Vagina (tissue), 2 donors: ENCODE measurements at regions not wholly inside any gene's neighbourhood (a gene's known extent, or its start where the extent isn't known, plus 50 kb on each side); places are given as distances from the start of the nearest gene placed in this dataset.

Experiments used
- CTCF ChIP-seq, 3 experiments: fragments of 450-650 bp in 2 of 3; fragments of 200-600 bp in 1 of 3; sonication (generic) in 1 of 3; IDR thresholded peaks; one replicate each; pipeline ENCODE4 v1.5.1; 2017 to 2019; ENCODE audit warnings: antibody characterized with exemption in 3 of 3, mild to moderate bottlenecking in 2 of 3, moderate library complexity in 2 of 3
- POLR2A ChIP-seq, 2 donors: fragments of 450-650 bp; IDR thresholded peaks; one replicate each; pipeline ENCODE4 v1.6.1; 2017; ENCODE audit warnings: antibody characterized with exemption in 2 of 2, mild to moderate bottlenecking in 2 of 2, moderate library complexity in 2 of 2
- POLR2AphosphoS5 ChIP-seq, 2 donors: sonication (generic); formaldehyde crosslinking; IDR thresholded peaks; one replicate each; pipeline ENCODE4 v1.9.0; 2017; ENCODE audit warnings: antibody characterized with exemption in 2 of 2, mild to moderate bottlenecking in 2 of 2, low read depth in 1 of 2; ENCODE audit not compliant: insufficient read depth in 1 of 2

- TF ChIP-seq POLR2A (IDR thresholded peaks at IDR 0.05) (no peak), CTCF (IDR thresholded peaks at IDR 0.05) (no peak), POLR2AphosphoS5 (IDR thresholded peaks at IDR 0.05; ENCODE audit: insufficient read depth in 1 of 2, low read depth in 1 of 2) (no peak)
Measured at GRCh38 chr6:86423571-86423970, 513.8 kb upstream of the HTR1E start.
